ENCODE measurements at regions not wholly inside any gene's neighbourhood (a gene's known extent, or its start where the extent isn't known, plus 50 kb on each side); places are given as distances from the start of the nearest gene placed in this dataset.

GRCh38 chr3:67142432-67142831, 144.3 kb downstream of the KBTBD8 start:
- DNase-seq, result no peak
- Histone ChIP-seq H3K9me3 (replicated peaks; ENCODE audit: insufficient read depth, low read length) (no peaks in the 10 kb centered on the region), H3K36me3 (replicated peaks; ENCODE audit: insufficient read depth, low read length) (no peaks in the 10 kb centered on the region), H3K4me2 (ENCODE audit: low read depth, low read length) (no peak overlapping the region), H3F3A (ENCODE audit: insufficient read depth, low read length) (no peaks in the 10 kb centered on the region), H4K20me1 (ENCODE audit: insufficient read depth, low read length) (no peaks in the 10 kb centered on the region), H3K79me2 (ENCODE audit: low read length) (no peaks in the 10 kb centered on the region), H2AFZ (ENCODE audit: low read length) (no peak overlapping the region), H3K27me3 (replicated peaks; ENCODE audit: insufficient read depth, low read length) (no peaks in the 10 kb centered on the region), H3K4me3 (ENCODE audit: low read length) (no peak overlapping the region), H3K27ac (ENCODE audit: low read length) (no peak overlapping the region), H3K9ac (ENCODE audit: low read length) (no peak overlapping the region), H3K9me2 (replicated peaks; ENCODE audit: insufficient read depth, low read length) (no peaks in the 10 kb centered on the region), H3K4me1 (ENCODE audit: low read length) (no peaks in the 10 kb centered on the region)
- TF ChIP-seq EZH2 (optimal IDR thresholded peaks at IDR 0.05; ENCODE audit: low read depth, low read length), result no peak
- no peak for TF ChIP-seq CTCF (IDR thresholded peaks at IDR 0.05; ENCODE audit: low read length)
- TF ChIP-seq EZH2phosphoT487 (IDR thresholded peaks at IDR 0.05; ENCODE audit: low read length), result no peak

- H4K20me1 ChIP-seq (ENCODE audit: insufficient read depth, low read length), result no peaks in the 10 kb centered on the region
- no peaks in the 10 kb centered on the region for H3K36me3 ChIP-seq (replicated peaks; ENCODE audit: insufficient read depth, low read length)
- no peaks in the 10 kb centered on the region for H3K27me3 ChIP-seq (replicated peaks; ENCODE audit: insufficient read depth, low read length)
- no peak overlapping the region for H2AFZ ChIP-seq (ENCODE audit: low read length)
- DNase-seq, result no peak
- H3K9me2 ChIP-seq (replicated peaks; ENCODE audit: insufficient read depth, low read length), result no peaks in the 10 kb centered on the region
- H3K4me1 ChIP-seq (ENCODE audit: low read length), result no peaks in the 10 kb centered on the region
- no peak for TF ChIP-seq EZH2 (optimal IDR thresholded peaks at IDR 0.05; ENCODE audit: low read depth, low read length)
- no peak for TF ChIP-seq EZH2phosphoT487 (IDR thresholded peaks at IDR 0.05; ENCODE audit: low read length)
- no peak for TF ChIP-seq CTCF (IDR thresholded peaks at IDR 0.05; ENCODE audit: low read length)
- H3K9ac ChIP-seq (ENCODE audit: low read length), result no peak overlapping the region
- no peak overlapping the region for H3K27ac ChIP-seq (ENCODE audit: low read length)
- no peak overlapping the region for H3K4me2 ChIP-seq (ENCODE audit: low read depth, low read length)
- H3F3A ChIP-seq (ENCODE audit: insufficient read depth, low read length), result no peaks in the 10 kb centered on the region
- H3K79me2 ChIP-seq (ENCODE audit: low read length), result no peaks in the 10 kb centered on the region
- H3K9me3 ChIP-seq (replicated peaks; ENCODE audit: insufficient read depth, low read length), result no peaks in the 10 kb centered on the region
- no peak overlapping the region for H3K4me3 ChIP-seq (ENCODE audit: low read length)
Observed at GRCh38 chr3:67145738-67146137, 147.6 kb downstream of the KBTBD8 start.

GRCh38 chr3:67154429-67154828, 156.3 kb downstream of the KBTBD8 start:
- Histone ChIP-seq H3K27me3 (replicated peaks; ENCODE audit: insufficient read depth, low read length) (no peaks in the 10 kb centered on the region), H3K27ac (ENCODE audit: low read length) (no peak overlapping the region), H3K79me2 (ENCODE audit: low read length) (no peaks in the 10 kb centered on the region), H3F3A (ENCODE audit: insufficient read depth, low read length) (no peaks in the 10 kb centered on the region), H3K36me3 (replicated peaks; ENCODE audit: insufficient read depth, low read length) (no peaks in the 10 kb centered on the region), H3K9me2 (replicated peaks; ENCODE audit: insufficient read depth, low read length) (no peaks in the 10 kb centered on the region), H3K9me3 (replicated peaks; ENCODE audit: insufficient read depth, low read length) (no peaks in the 10 kb centered on the region), H3K4me1 (ENCODE audit: low read length) (no peaks in the 10 kb centered on the region), H4K20me1 (ENCODE audit: insufficient read depth, low read length) (no peaks in the 10 kb centered on the region), H3K9ac (ENCODE audit: low read length) (no peak overlapping the region), H3K4me2 (ENCODE audit: low read depth, low read length) (no peak overlapping the region), H2AFZ (ENCODE audit: low read length) (no peak overlapping the region), H3K4me3 (ENCODE audit: low read length) (no peak overlapping the region)
- TF ChIP-seq CTCF (IDR thresholded peaks at IDR 0.05; ENCODE audit: low read length), result no peak
- TF ChIP-seq EZH2phosphoT487 (IDR thresholded peaks at IDR 0.05; ENCODE audit: low read length), result no peak
- no peak for TF ChIP-seq EZH2 (optimal IDR thresholded peaks at IDR 0.05; ENCODE audit: low read depth, low read length)
- DNase-seq, result no peak

All from MM.1S (cell line).